HepG2 (cell line): ENCODE measurements at regions not wholly inside any gene's neighbourhood (a gene's known extent, or its start where the extent isn't known, plus 50 kb on each side); places are given as distances from the start of the nearest gene placed in this dataset.

ENCODE experiments used
- ATAC-seq: fragments of 200-7000 bp; cut with Tn5 transposase; 3 replicates; pipeline ENCODE4 v1.9.1; 2020; ENCODE audit warnings: mild to moderate bottlenecking, moderate library complexity
- BruUV-seq: library from RNA; stranded (reverse); fragments of 400-500 nt; replicated peaks from 2 replicates; lab custom pipeline; 2021; lab: Mats Ljungman, UMichigan
- CTCF ChIA-PET: fragments of 300-600 bp; formaldehyde crosslinking; extraction: SDS; loops from one replicate; lab custom pipeline; 2021; ENCODE audit warnings: low total read pairs, inconsistent platforms, low intra/inter-chr PET ratio; lab: Yijun Ruan, JAX
- POLR2A ChIA-PET: fragments of 350-600 bp; sonication (Branson Sonifier 250); formaldehyde crosslinking; loops from one replicate; lab custom pipeline; 2020; ENCODE audit warnings: antibody characterized with exemption, inconsistent platforms; lab: Yijun Ruan, JAX
- DNase-seq: peaks from one replicate; pipeline ENCODE4 v3.0.0-alpha.2; 2015; ENCODE audit warnings: low spot score
- FAIRE-seq: peaks from 3 replicates; lab custom pipeline; 2011; peaks lifted over from hg19 to GRCh38; lab: Jason Lieb, UNC
- H2AFZ ChIP-seq: one replicate; pipeline ENCODE4 v1.6.1; 2011; ENCODE audit warnings: low read length, inconsistent platforms
- H3K27ac ChIP-seq: fragments of 300-600 bp; 3 replicates; pipeline ENCODE4 v1.8.0; 2011; ENCODE audit warnings: mixed run types, mild to moderate bottlenecking, mixed read lengths, low read length, inconsistent platforms; ENCODE audit not compliant: insufficient read depth; ENCODE audit errors: extremely low read length
- H3K27me3 ChIP-seq, 2 experiments: fragments of 200-600 bp in 1 of 2; 2 replicates in 1 of 2; 3 replicates in 1 of 2; pipeline versions ENCODE4 v1.6.0 to v1.8.0; 2011; ENCODE audit warnings: low read length in 2 of 2, mild to moderate bottlenecking in 2 of 2, moderate library complexity in 2 of 2, inconsistent platforms in 1 of 2; ENCODE audit not compliant: insufficient read depth in 2 of 2, control insufficient read depth in 1 of 2
- H3K36me3 ChIP-seq, 2 experiments: fragments of 200-600 bp in 1 of 2; replicated peaks in 1 of 2; 2 replicates in 1 of 2; 3 replicates in 1 of 2; pipeline versions ENCODE4 v1.5.1 to v1.8.0; 2011; ENCODE audit warnings: low read length in 2 of 2, inconsistent platforms in 1 of 2; ENCODE audit not compliant: insufficient read depth in 2 of 2, control insufficient read depth in 1 of 2
- H3K4me1 ChIP-seq: 2 replicates; pipeline ENCODE4 v1.5.1; 2012; ENCODE audit warnings: low read length, inconsistent platforms; ENCODE audit not compliant: insufficient read depth
- H3K4me2 ChIP-seq: 2 replicates; pipeline ENCODE4 v1.6.0; 2011; ENCODE audit warnings: low read depth, low read length, inconsistent platforms
- H3K4me3 ChIP-seq, 3 experiments: fragments of 200-600 bp in 1 of 3; sonication (generic), shearing (Covaris generic) in 1 of 3; replicated peaks in 1 of 3; 2 replicates each; pipeline ENCODE4 v1.5.1; 2011 to 2016; ENCODE audit warnings: low read length in 3 of 3, inconsistent platforms in 2 of 3, low read depth in 2 of 3, mild to moderate bottlenecking in 2 of 3, control low read depth in 1 of 3, mixed read lengths in 1 of 3; ENCODE audit not compliant: insufficient read depth in 1 of 3
- H3K79me2 ChIP-seq: one replicate; pipeline ENCODE4 v1.6.1; 2011; ENCODE audit warnings: low read length, inconsistent platforms; ENCODE audit not compliant: insufficient read depth
- H3K9ac ChIP-seq: 2 replicates; pipeline ENCODE4 v1.6.0; 2011; ENCODE audit warnings: mild to moderate bottlenecking, low read depth, low read length, inconsistent platforms; ENCODE audit not compliant: insufficient read depth
- H3K9me3 ChIP-seq: 2 replicates; pipeline ENCODE4 v1.5.1; 2012; ENCODE audit warnings: mild to moderate bottlenecking, low read length
- H4K20me1 ChIP-seq: 2 replicates; pipeline ENCODE4 v1.6.0; 2011; ENCODE audit warnings: inconsistent platforms, mild to moderate bottlenecking, low read length, moderate library complexity; ENCODE audit not compliant: insufficient read depth
- AGO2 ChIP-seq: fragments of 200-400 bp; formaldehyde crosslinking; optimal IDR thresholded peaks from 2 replicates; pipeline ENCODE3; 2017; ENCODE audit warnings: mild to moderate bottlenecking, low read depth, low read length, moderate library complexity
- ATF6 ChIP-seq: sonication (generic); formaldehyde crosslinking; conservative IDR thresholded peaks from 2 replicates; pipeline ENCODE4 v1.4.0; 2020; ENCODE audit warnings: missing genetic modification reagents
- BATF2 ChIP-seq: sonication (generic); formaldehyde crosslinking; IDR thresholded peaks from 2 replicates; pipeline ENCODE4 v1.8.0; 2022; ENCODE audit warnings: mild to moderate bottlenecking, missing genetic modification reagents, moderate library complexity
- HIC2 ChIP-seq: sonication (generic); formaldehyde crosslinking; IDR thresholded peaks from 2 replicates; pipeline ENCODE4 v1.9.0; 2022; ENCODE audit warnings: low read depth, missing genetic modification reagents
- HOXA5 ChIP-seq: sonication (generic); formaldehyde crosslinking; IDR thresholded peaks from 2 replicates; pipeline ENCODE4 v1.4.0; 2020; ENCODE audit warnings: missing genetic modification reagents
- KLF6 ChIP-seq: IDR thresholded peaks from 2 replicates; pipeline ENCODE4 v1.8.0; 2016; ENCODE audit warnings: missing biosample characterization, missing genetic modification reagents
- PITX1 ChIP-seq: sonication (generic); formaldehyde crosslinking; IDR thresholded peaks from 2 replicates; pipeline ENCODE4 v1.5.1; 2020; ENCODE audit warnings: mild to moderate bottlenecking, missing genetic modification reagents
- PRPF4 ChIP-seq: fragments of 200-400 bp; formaldehyde crosslinking; IDR thresholded peaks from 2 replicates; pipeline ENCODE4 v1.6.1; 2016; ENCODE audit warnings: low read length, low read depth; ENCODE audit not compliant: poor library complexity, severe bottlenecking
- REL ChIP-seq: sonication (generic); formaldehyde crosslinking; conservative IDR thresholded peaks from 2 replicates; pipeline ENCODE4 v1.8.0; 2022; ENCODE audit warnings: mild to moderate bottlenecking, missing genetic modification reagents, moderate library complexity
- SALL1 ChIP-seq: sonication (generic); formaldehyde crosslinking; IDR thresholded peaks from 2 replicates; pipeline ENCODE4 v1.8.0; 2022; ENCODE audit warnings: mild to moderate bottlenecking, missing genetic modification reagents
- SMAD9 ChIP-seq: sonication (generic); formaldehyde crosslinking; IDR thresholded peaks from 2 replicates; pipeline ENCODE4 v1.5.1; 2020; ENCODE audit warnings: mild to moderate bottlenecking, missing genetic modification reagents
- SP5 ChIP-seq: IDR thresholded peaks from 2 replicates; pipeline ENCODE4 v1.6.1; 2016; ENCODE audit warnings: low read depth, borderline replicate concordance
- ZNF501 ChIP-seq: sonication (generic); formaldehyde crosslinking; IDR thresholded peaks from 2 replicates; pipeline ENCODE4 v1.5.1; 2020; ENCODE audit warnings: mild to moderate bottlenecking, moderate library complexity, missing genetic modification reagents
- ZNF589 ChIP-seq: sonication (generic); formaldehyde crosslinking; conservative IDR thresholded peaks from 2 replicates; pipeline ENCODE4 v1.8.0; 2022; ENCODE audit warnings: mild to moderate bottlenecking, moderate library complexity, missing genetic modification reagents
- ZNF790 ChIP-seq: sonication (generic); formaldehyde crosslinking; IDR thresholded peaks from 2 replicates; pipeline ENCODE4 v1.8.0; 2022; ENCODE audit warnings: missing genetic modification reagents, mild to moderate bottlenecking, borderline replicate concordance
- ZSCAN22 ChIP-seq: sonication (generic); formaldehyde crosslinking; IDR thresholded peaks from 2 replicates; pipeline ENCODE4 v1.4.0; 2020; ENCODE audit warnings: mild to moderate bottlenecking, missing genetic modification reagents
- WGBS: methylation state at CpG from one replicate; pipeline ENCODE4 v1.1.6; 2017; ENCODE audit warnings: low lambda C conversion rate; 5-methylcytosine and 5-hydroxymethylcytosine counted together
- in situ Hi-C: cut with HindIII; loops from 2 replicates; pipeline ENCODE4 v1.10.0; 2017; ENCODE audit warnings: low pct_unique_long_range_greater_than_20kb; ENCODE audit not compliant: extremely low pct_ligation_motif_present
- intact Hi-C: fragments of 100-400 bp; cut with micrococcal nuclease; formaldehyde crosslinking; loops from one replicate; pipeline ENCODE4 v1.10.0; 2022; ENCODE audit not compliant: unreplicated experiment

GRCh38 chr10:120375666-120376065, 81.4 kb upstream of the PLPP4 start:
- H3K27ac ChIP-seq = no peak overlapping the region
- no peaks in the 10 kb centered on the region for H4K20me1 ChIP-seq
- H3K36me3 ChIP-seq = no peaks in the 10 kb centered on the region
- H3K9ac ChIP-seq = no peak overlapping the region
- intact Hi-C loops (no loop called here), in situ Hi-C loops (no loop called here)
- H3K4me1 ChIP-seq = no peaks in the 10 kb centered on the region
- no peaks in the 10 kb centered on the region for H3K79me2 ChIP-seq
- no peak overlapping the region for H3K4me3 ChIP-seq
- CTCF ChIA-PET = no interaction called here
- 0 out of 5 replicates have a peak, but pooled peaks cover 0 to 2% of the 10 kb centered on the region in 2 experiments for H3K27me3 ChIP-seq
- 0% methylated on average over 4 of the region's 4 CpGs for WGBS
- H3K4me2 ChIP-seq = no peak overlapping the region
- DNase-seq (no peak), FAIRE-seq (no peak), ATAC-seq (no peak)
- no peaks in the 10 kb centered on the region for H3K9me3 ChIP-seq
- no peak for TF ChIP-seq SALL1 (CRISPR knock-in tag)
- no peak for TF ChIP-seq SMAD9 (CRISPR knock-in tag)
- no peak for TF ChIP-seq HOXA5
- TF ChIP-seq AGO2 = no peak
- TF ChIP-seq BATF2 (CRISPR knock-in tag) = no peak
- TF ChIP-seq HIC2 (CRISPR knock-in tag) = no peak
- TF ChIP-seq SP5 (CRISPR knock-in tag) = no peak
- no peak for TF ChIP-seq ZNF790 (CRISPR knock-in tag)
- TF ChIP-seq ZNF501 (CRISPR knock-in tag) = no peak
- TF ChIP-seq REL (CRISPR knock-in tag) = no peak
- TF ChIP-seq ZNF589 = no peak
- TF ChIP-seq KLF6 (CRISPR knock-in tag) = no peak
- no peak for TF ChIP-seq ATF6
- TF ChIP-seq PITX1 (CRISPR knock-in tag) = no peak
- no peak for TF ChIP-seq ZSCAN22 (CRISPR knock-in tag)
- TF ChIP-seq PRPF4 = no peak
- H2AFZ ChIP-seq = no peak overlapping the region
- no TSS peak for BruUV-seq
- POLR2A ChIA-PET = no interaction called here
